SKM-1 treated with dmso at 0.1 percent for 144 hours (cell line): ENCODE measurements at regions not wholly inside any gene's neighbourhood (a gene's known extent, or its start where the extent isn't known, plus 50 kb on each side); places are given as distances from the start of the nearest gene placed in this dataset.

ENCODE experiments used
- DNase-seq: peaks from one replicate; lab custom pipeline; 2025; ENCODE audit not compliant: unreplicated experiment; lab: John Stamatoyannopoulos, UW

DNA sequence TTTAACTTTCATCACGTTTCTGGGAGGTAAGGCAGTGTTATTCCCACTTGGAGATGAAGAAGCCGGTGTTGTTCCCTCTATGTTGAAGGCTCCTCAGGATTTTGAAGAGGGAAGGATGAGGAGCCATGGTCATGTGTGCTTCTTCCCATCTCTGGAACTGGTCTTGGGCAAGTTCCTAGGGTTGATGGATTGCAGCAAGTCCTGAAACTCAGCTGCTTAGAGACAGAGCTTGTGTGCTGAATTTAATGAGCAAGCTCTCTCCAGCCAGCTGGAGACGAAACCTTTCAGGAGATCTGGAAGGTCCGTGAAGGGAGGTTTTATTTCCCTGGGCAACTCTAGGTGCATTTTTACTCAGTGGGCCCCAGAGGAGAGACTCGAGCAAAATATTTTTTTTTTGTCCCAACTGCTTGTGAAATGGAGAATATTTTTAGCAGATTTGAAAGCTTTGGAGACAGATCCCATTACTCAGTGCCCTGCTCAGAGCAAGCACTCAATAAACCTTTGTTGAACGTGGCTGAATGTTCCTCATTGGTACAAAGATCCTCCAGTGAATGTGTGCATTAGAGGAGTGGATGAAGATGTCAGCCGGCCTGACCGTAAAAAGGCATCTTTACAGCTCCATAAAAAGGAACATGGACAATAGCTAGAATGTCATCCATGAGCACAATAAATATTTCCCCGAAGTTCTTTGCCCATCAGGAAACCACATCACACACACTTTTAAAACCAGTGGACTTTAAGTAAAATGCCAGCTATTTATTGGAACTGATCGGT is 55.6 kb upstream of the RGMA start:
- DNase-seq, result no peak

DNA sequence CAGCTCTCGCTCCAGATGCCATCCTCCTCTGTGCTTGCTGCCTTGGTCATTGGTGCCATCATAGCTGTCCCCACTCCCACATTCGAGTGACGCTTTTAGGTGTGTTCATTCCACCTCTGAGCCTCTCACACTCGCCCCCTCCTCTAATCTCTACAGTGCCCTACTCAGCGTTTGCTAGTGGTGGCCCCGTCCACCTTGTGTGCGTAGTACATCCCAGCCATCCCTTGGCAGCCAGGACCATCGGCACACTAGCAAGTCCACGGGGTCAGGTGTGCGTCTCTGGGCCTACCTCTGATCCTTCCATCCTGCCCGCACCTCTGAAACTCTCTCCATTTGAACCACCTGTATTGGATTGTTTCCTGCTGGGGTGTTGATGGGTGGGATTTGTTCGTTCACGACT is 54.2 kb upstream of the RGMA start:
- no peak for DNase-seq

DNA sequence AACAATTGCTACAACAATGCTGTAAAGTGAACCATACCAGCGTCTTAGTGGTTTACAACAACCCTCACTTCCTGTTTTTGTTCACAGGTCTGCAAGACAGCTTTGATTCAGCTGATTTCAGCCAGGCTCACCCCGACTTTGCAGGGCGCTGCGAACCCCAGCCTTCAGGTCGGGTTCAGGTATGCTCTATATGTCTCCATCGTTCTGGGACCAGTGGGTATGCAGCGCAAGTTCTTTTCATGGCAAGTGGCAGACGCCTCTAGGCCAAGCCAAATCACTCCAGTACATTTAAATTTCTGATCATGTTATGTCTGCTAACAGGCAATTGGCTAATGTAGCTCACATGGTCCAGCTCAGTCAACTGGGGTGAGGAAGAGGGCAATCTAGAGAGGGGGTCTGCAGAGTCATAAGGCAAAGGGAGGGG is 52.4 kb upstream of the RGMA start:
- DNase-seq, result peak; percentile 12

DNA sequence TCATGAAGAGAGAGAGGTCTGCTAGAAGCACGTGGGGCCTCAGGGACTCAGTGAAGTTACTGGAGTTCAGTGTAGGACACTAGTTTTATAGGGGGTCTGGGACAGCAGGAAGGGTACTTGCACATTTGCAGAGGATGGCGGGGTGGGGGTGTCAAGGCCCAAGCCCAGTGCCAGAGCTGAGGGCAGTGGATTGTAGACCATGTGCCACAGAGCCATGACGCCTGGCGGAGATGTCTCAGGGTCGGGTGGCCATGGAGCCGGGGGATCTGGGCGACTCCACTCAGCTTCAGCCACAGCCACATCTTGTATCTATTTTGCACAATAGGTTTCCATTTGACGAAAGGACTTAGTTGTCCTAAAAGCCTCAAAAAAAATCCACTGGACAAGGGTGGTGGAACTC is 50.4 kb upstream of the RGMA start:
- DNase-seq, result no peak

DNA sequence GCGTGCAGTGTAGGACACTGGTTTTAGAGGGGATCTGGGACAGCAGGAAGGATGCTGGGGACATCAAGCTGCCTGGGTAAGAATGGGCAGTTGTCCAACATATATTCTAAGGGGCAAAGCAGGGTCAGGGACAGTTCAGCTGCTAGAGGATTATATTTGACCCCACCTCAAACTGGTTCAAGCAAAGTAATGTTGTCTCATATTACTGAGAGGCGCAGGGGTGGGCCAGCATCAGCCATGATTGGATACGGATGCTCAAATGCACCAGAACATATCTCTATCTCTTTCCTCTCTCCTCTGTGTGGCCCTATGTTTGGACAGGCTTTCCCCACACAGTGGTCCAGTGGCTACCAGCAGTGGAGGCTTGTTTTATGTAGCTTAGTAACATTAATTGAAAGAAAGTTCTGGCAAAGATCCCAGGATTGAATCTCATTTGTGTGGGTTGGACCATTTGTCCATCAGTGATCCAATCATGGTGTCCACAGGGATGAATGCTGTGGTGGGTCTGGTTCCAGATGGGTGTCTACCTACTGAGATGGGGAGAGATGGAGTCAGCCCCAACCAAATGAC is 49.8 kb upstream of the RGMA start:
- DNase-seq, result no peak
